ENCODE measurements at regions not wholly inside any gene's neighbourhood (a gene's known extent, or its start where the extent isn't known, plus 50 kb on each side); places are given as distances from the start of the nearest gene placed in this dataset.

DNA sequence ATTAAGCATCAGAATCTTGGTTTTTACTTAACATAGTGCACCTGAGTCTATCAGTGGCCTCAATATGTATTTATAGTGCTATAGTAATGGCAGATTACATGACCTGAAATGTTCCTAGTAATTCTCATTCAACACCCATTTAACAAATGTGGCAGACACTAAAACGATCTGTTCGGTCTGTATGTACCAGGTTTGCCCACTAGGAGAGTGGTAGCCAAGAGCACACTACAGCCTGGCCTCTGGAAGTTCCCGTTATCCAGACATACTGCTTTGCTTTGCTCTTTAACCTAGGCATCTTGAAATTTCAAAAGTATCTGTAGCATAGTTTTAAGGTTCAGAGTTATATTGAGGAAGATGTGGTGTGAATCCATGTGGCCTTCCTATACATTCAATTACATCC is 395.7 kb upstream of the NRG3 start:
- ChIA-PET CTCF (no interaction called here), POLR2A (no interaction called here)
- Histone ChIP-seq H3K27me3 (ENCODE audit: insufficient read depth) (no peaks in the 10 kb centered on the region), H2AFZ (ENCODE audit: low read depth) (no peak overlapping the region), H3K4me3 (ENCODE audit: low read depth in 2 of 2, low read length in 1 of 2) (no peak overlapping the region), H3K4me2 (no peak overlapping the region), H3K9ac (no peak overlapping the region), H3K36me3 (replicated peaks in 1 of 2; ENCODE audit: control insufficient read depth in 1 of 2, insufficient read depth in 2 of 2, low read length in 1 of 2) (no peaks in the 10 kb centered on the region), H3K9me2 (no peaks in the 10 kb centered on the region), H3K27ac (ENCODE audit: low read depth in 2 of 2, low read length in 1 of 2) (no peak overlapping the region), H3K79me2 (ENCODE audit: insufficient read depth) (no peaks in the 10 kb centered on the region), H3K9me3 (no peaks in the 10 kb centered on the region; the same call in 1 of the 2 replicates), H3K4me1 (ENCODE audit: control insufficient read depth in 1 of 2, insufficient read depth in 2 of 2, low read depth in 1 of 2, low read length in 1 of 2) (no peaks in the 10 kb centered on the region), H3F3A (replicated peaks; ENCODE audit: insufficient read depth) (no peaks in the 10 kb centered on the region), H4K20me1 (ENCODE audit: insufficient read depth) (no peaks in the 10 kb centered on the region)
- TF ChIP-seq JUND (IDR thresholded peaks at IDR 0.05), result no peak
- no peak for TF ChIP-seq TEAD4 (IDR thresholded peaks at IDR 0.05; ENCODE audit: borderline replicate concordance, insufficient read depth)
- TF ChIP-seq SMC3 (IDR thresholded peaks at IDR 0.05; ENCODE audit: low read depth, low read length), result no peak
- no peak for TF ChIP-seq FOXJ3 (CRISPR knock-in tag; IDR thresholded peaks at IDR 0.05)
- no peak for TF ChIP-seq NFIC (IDR thresholded peaks at IDR 0.05; ENCODE audit: borderline replicate concordance)
- TF ChIP-seq, protein P1, sequence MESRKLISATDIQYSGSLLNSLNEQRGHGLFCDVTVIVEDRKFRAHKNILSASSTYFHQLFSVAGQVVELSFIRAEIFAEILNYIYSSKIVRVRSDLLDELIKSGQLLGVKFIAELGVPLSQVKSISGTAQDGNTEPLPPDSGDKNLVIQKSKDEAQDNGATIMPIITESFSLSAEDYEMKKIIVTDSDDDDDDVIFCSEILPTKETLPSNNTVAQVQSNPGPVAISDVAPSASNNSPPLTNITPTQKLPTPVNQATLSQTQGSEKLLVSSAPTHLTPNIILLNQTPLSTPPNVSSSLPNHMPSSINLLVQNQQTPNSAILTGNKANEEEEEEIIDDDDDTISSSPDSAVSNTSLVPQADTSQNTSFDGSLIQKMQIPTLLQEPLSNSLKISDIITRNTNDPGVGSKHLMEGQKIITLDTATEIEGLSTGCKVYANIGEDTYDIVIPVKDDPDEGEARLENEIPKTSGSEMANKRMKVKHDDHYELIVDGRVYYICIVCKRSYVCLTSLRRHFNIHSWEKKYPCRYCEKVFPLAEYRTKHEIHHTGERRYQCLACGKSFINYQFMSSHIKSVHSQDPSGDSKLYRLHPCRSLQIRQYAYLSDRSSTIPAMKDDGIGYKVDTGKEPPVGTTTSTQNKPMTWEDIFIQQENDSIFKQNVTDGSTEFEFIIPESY (IDR thresholded peaks at IDR 0.05; ENCODE audit: borderline replicate concordance, low read depth), result no peak
- TF ChIP-seq, protein P2, sequence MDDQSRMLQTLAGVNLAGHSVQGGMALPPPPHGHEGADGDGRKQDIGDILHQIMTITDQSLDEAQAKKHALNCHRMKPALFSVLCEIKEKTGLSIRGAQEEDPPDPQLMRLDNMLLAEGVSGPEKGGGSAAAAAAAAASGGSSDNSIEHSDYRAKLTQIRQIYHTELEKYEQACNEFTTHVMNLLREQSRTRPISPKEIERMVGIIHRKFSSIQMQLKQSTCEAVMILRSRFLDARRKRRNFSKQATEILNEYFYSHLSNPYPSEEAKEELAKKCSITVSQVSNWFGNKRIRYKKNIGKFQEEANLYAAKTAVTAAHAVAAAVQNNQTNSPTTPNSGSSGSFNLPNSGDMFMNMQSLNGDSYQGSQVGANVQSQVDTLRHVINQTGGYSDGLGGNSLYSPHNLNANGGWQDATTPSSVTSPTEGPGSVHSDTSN (IDR thresholded peaks at IDR 0.05), result no peak
- TF ChIP-seq RCOR1 (IDR thresholded peaks at IDR 0.05; ENCODE audit: low read length), result no peak
- TF ChIP-seq, protein P3, sequence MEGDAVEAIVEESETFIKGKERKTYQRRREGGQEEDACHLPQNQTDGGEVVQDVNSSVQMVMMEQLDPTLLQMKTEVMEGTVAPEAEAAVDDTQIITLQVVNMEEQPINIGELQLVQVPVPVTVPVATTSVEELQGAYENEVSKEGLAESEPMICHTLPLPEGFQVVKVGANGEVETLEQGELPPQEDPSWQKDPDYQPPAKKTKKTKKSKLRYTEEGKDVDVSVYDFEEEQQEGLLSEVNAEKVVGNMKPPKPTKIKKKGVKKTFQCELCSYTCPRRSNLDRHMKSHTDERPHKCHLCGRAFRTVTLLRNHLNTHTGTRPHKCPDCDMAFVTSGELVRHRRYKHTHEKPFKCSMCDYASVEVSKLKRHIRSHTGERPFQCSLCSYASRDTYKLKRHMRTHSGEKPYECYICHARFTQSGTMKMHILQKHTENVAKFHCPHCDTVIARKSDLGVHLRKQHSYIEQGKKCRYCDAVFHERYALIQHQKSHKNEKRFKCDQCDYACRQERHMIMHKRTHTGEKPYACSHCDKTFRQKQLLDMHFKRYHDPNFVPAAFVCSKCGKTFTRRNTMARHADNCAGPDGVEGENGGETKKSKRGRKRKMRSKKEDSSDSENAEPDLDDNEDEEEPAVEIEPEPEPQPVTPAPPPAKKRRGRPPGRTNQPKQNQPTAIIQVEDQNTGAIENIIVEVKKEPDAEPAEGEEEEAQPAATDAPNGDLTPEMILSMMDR (IDR thresholded peaks at IDR 0.05), result no peak
- no peak for TF ChIP-seq GABPA (IDR thresholded peaks at IDR 0.05; ENCODE audit: low read depth)
- no peak for TF ChIP-seq EP300 (IDR thresholded peaks at IDR 0.05; ENCODE audit: borderline replicate concordance in 1 of 2, low read depth in 1 of 2, low read length in 1 of 2)
- no peak for TF ChIP-seq TCF12 (IDR thresholded peaks at IDR 0.05)
- TF ChIP-seq, protein P4, sequence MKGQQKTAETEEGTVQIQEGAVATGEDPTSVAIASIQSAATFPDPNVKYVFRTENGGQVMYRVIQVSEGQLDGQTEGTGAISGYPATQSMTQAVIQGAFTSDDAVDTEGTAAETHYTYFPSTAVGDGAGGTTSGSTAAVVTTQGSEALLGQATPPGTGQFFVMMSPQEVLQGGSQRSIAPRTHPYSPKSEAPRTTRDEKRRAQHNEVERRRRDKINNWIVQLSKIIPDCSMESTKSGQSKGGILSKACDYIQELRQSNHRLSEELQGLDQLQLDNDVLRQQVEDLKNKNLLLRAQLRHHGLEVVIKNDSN (IDR thresholded peaks at IDR 0.05; ENCODE audit: borderline replicate concordance, low read depth), result no peak
- TF ChIP-seq RFX5 (IDR thresholded peaks at IDR 0.05; ENCODE audit: low read length), result no peak
- no peak for TF ChIP-seq MEF2A (IDR thresholded peaks at IDR 0.05; ENCODE audit: borderline replicate concordance, low read depth)
- no peak for TF ChIP-seq GATA2 (CRISPR knock-in tag; IDR thresholded peaks at IDR 0.05)
- no peak for DNase-seq
- 6% methylated on average over 3 of the region's 3 CpGs for WGBS (ENCODE audit: low lambda C conversion rate)
